SH-SY5Y (cell line): ENCODE measurements at regions not wholly inside any gene's neighbourhood (a gene's known extent, or its start where the extent isn't known, plus 50 kb on each side); places are given as distances from the start of the nearest gene placed in this dataset.

Source experiments
- GATA2 ChIP-seq: IDR thresholded peaks from 2 replicates; pipeline ENCODE4 v1.6.1; 2011; ENCODE audit warnings: mild to moderate bottlenecking, low read depth, low read length
- GATA3 ChIP-seq: IDR thresholded peaks from 2 replicates; pipeline ENCODE4 v1.6.1; 2011; ENCODE audit warnings: low read depth, mild to moderate bottlenecking, low read length, moderate library complexity

DNA sequence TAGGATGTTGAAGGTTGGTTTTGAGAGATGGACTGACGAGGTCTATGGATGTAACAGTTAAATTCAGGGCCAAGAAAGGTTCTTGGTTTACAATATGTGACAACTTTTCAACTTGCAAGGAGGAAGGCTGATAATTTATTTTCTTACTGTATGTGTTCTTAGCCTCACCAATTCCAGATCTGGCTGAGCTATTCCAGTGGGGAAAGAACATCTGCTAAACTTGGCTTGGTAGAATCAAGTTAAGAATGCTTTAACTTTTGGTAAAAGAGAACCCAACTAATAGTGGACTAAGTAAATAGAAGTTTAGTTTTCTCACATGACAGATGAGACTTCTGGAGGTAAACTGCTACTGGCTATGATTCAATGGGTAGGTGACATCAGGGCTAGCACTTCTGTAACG, 222.9 kb downstream of the KLF5 start:
- TF ChIP-seq GATA2 (no peak), GATA3 (no peak)

DNA sequence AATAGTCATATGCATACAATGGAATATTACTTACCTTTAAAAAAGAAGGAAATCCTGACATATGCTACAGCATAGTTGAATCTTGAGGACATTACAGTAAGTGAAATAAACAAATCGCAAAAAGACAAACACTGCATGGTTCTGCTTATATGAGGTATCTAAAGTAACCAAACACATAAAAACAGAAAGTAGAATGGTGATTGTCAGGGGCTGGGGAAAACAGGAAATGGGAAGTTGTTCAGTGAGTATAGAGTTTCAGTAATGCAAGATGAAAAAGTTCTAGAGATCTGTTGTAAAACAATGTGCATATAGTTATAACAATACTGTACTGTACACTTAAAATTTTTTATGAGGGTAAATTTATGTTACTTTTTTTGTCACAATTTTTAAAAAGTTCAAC, 219.4 kb downstream of the KLF5 start:
- TF ChIP-seq GATA2 (no peak), GATA3 (no peak)

DNA sequence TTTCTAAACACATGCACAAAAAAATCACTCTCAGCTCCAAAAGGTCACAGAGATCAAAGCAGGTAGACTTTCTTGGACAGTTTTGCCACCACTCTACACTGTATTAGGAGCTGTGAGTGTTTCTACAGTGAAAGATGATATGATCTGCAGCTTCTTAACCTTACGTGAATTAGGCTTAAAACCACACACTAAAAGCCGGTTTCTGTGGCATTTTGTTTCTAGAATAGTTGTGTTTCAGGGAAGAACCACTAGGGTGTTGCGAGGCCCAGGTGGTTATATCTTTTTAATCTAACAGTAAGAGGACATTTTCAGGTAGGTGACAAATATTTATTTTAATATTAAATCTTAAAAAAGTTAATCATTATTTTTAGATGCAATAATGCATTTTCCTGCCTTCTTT, 216.4 kb downstream of the KLF5 start:
- TF ChIP-seq GATA3, result no peak
- no peak for TF ChIP-seq GATA2

DNA sequence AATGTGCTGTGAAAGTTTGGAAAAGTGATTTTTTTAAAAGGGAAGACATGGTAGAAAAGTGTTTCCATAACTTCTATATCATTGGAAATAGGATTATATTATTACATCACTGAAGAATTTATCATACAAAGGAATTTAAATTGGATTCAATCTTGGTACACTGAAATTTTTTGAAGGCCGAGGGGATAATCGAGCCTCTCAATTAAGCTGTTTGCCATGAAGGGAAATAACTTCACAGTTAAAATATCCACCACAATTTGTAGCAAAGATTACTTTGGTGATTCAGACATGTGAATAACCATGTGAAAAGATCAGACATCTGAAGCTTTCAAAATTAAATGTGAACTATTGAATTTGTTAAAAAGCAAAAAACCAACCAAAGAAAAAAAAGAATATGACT, 215.3 kb downstream of the KLF5 start:
- TF ChIP-seq GATA2, result no peak
- TF ChIP-seq GATA3, result no peak

DNA sequence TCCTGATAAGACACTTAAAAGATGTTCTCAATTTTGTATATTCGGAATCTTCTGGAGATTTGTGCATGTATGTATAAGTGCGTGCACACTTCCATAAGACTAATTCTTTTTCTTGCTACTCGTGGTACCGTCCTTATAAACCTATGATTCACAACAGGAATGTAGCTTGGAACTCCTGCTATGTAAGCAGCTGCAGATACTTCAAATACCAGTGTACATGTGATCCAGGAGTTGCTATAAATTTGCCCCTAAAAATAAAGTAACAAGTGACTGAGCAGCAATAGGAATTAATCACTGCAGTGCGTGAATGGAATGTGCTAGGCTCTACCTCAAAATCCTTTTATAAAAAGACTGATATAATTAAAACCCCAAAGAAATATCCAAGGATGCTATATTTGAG, 214.9 kb downstream of the KLF5 start:
- no peak for TF ChIP-seq GATA2
- TF ChIP-seq GATA3, result no peak

DNA sequence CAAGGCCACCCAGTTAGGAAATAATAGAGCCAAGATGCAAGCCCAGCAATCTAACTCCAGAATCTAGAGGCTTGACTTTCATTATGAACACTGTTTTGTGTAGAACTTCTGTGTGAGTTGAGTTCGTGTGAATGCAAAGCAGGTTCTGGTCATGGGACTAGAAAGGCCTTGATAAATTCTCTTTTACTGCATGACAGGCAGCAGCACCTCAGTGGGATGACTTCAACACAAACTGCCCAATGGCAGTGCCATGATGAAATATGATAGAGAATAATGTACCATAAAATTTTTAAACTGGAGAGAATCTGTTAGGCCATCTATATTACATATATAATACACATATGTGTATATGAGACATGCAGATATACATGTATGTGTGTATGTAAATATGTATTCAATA, 214.5 kb downstream of the KLF5 start:
- TF ChIP-seq GATA3, result no peak
- TF ChIP-seq GATA2, result no peak

DNA sequence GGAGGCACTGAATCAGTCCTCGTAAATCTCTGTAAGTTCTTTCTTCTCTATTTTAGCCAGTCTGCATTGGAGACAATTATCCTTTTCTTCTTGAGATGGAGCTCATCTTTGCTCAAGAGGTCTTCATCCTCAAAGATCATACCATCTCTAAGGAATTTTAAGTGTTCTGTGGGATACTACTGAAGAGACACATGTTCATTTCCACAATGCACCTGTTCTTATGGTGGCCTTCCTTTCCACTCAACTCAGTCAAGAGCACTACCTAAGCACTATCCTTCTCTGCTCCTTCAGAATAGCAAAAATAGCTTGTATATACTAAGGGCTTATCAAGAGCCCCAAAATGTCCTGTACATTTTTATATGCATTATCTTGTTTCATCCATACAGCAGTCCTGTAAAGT, 214.0 kb downstream of the KLF5 start:
- TF ChIP-seq GATA3 (no peak), GATA2 (no peak)

DNA sequence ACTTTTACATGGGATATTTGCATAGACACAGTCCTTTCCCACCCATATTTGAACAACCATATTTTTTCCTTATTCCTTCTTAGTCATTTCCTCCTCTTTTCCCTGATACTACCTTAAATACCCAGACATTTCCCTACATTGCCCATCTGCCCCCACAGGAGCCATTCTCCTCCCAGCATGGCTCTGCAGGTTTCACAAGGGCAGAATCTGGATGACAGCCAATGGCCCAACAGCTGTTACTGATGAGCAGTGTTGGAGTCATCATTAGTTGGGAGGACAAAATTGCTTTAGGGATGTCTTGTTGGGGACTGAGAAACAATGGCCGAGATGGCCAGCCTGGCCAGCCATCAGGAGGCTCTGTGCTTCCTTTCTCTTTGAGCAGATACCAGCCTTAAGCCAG, 209.5 kb downstream of the KLF5 start:
- TF ChIP-seq GATA3 (no peak), GATA2 (no peak)

DNA sequence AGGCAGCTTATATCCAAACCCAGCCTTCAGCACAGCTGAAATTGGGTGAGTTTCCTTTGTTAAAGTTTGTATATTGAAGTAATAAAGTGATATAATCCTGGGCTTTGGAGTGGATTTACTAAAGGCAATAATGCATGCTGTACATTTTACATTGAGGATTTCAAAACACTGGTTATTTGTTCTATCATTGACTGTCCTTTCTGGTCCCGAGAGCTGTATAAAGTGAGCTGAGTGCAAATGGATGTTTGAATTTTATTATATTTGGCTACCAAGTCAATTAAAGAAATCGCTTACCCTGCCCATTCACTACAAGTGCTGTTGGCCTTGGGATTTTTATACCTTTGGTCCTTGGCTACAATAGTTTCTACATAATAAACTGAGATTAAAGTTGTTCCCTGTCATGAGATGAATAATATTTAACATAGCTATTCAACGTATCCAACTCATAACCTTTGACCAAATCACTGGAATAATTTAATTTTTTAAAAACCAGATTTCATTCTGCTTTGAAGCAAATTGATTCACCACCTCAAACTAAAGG, 207.9 kb downstream of the KLF5 start:
- no peak for TF ChIP-seq GATA2
- TF ChIP-seq GATA3, result no peak

DNA sequence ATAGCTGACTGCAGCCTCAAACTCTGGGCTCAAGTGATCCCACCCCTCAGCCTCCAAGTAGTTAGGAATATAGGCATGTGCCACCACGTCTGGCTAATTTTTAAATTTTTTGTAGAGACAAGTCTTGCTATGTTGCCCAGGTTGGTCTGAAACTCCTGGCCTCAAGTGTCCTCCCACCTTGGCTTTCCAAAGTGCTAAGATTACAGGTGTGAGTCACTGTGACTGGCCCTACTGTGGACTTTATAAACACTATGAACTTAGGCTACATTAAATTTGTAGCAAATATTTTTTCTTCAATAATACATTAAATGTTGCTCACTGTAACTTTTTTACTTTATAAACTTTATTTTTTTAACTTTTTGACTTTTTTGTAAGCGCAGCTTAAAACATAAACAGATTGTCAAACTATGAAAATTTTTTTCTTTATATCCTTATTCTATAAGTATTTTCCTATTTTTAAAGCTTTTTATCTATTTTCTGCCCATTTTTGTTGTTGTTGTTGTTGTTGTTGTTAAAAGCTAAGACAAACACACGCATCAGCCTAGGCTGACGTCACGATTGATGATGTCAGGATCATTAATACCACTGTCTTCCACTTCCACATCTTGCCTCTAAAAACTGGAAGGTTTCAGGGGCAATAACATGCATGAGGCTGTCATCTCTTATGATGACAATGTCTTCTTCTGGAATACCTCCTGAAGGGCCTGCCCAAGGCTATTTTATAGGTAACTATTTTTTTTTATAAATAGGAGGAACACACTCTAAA, 204.2 kb downstream of the KLF5 start:
- TF ChIP-seq GATA3 (no peak), GATA2 (no peak)

DNA sequence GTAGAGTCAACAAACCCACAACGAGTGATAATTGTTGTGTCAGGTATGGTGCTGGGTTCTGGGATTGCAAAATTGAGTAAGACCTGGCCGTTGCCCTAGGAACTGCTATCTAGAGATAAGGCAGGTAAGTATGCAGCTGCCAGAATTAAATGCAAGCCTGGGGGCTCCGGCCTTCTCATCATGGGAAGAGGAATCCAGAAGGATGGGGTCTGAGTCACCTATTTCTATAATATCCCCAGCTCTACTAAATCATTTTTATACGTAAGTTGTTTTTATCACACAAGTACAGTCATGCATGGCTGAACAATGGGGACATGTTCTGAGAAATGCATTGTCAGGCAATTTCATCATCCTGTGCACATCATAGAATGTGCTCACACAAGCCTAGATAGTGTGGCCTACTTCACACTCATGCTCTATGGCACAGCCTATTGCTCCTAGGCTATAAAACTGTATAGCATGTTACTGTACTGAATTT, 203.0 kb downstream of the KLF5 start:
- TF ChIP-seq GATA2 (no peak), GATA3 (no peak)

DNA sequence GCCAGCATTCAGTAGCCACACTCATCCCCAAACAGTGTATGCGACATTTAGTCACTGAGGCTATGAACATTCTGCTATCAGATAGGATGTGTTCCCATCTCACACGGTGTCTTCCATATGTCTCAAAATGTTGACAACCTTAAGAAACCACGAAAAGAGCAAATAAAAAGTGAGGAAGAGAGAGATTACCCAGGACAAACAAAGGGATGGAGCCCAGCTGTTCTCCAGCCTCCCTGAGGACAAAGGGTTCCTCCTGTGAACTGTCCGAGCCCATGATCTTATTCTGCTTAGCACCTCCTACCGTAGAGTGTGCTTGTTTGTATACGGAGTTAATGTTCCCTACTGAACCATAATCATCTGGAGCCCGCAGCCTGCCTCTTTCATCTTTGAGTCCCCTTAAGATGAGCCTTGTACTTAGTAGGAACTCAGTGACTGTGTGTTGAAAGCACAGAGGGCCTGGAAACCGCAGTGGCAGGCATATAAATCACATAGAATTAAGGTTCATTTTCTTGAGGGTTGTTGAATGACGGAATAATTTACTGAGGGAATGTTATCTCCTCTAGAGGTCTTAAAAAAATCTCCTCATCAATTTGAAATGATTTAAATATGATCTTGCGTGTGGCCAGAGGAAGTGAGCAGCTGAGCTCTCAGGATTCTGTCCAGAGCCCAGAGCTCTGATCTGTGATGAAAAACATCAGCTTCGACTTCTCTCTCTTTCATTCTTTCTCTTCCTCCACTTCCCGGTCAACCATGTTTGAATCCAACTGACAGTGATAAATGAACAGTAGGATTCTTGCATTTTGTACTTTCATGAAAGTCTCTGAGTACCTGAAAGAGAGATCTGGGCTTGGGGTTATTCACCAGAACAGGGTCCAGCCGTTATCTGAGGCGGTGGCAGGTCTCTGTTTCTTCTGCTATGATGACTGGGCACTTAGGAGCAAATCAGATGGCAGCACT, 200.5 kb downstream of the KLF5 start:
- TF ChIP-seq GATA2 (no peak), GATA3 (no peak)

DNA sequence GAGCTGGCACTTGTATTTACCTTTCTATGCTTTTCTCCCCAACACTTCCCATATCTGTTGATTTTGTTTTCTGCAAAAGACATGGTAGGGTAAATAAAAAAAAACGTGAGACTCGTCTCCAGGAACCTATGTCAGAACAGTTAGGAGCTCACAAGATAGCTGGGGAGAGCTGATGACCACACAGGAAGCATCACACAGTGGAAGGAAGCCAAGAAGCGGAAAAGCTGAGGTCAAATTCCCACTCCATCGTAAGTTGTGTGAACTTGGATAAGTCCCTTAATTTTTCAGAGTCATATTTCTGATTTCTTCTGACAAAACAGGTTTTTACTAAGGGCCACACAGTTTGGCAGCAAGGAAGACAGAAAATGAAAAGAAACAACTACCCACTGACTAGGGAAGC, 199.6 kb downstream of the KLF5 start:
- TF ChIP-seq GATA3, result no peak
- no peak for TF ChIP-seq GATA2

DNA sequence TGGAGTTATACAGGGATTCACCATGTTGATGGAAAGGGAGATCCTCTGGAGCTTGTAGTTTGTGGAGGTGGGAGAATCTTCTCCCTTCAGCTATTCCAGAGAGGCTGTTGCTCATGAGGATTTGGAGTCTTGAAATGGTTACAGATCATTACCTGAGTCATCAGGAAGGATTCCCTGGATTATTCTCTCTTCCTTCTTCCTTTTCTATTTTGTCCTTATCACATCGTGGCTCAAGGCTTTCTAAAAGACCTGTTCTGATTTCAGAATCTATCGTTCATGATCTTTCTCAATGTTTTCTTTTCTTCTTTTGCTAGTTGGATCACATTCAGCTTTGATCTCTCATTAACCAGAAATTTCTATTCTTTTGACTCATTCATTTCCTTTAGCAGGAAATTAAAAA, 196.0 kb downstream of the KLF5 start:
- no peak for TF ChIP-seq GATA2
- TF ChIP-seq GATA3, result no peak
